HG02623 (cell line): ENCODE measurements at regions not wholly inside any gene's neighbourhood (a gene's known extent, or its start where the extent isn't known, plus 50 kb on each side); places are given as distances from the start of the nearest gene placed in this dataset.
"Not testable (repeated sequence)": the region's sequence is repeated elsewhere in the genome, so short reads cannot be mapped to it uniquely, and the experiment has no call there.

Source experiments
- ATAC-seq: cut with Tn5 transposase; IDR thresholded peaks from one replicate; pipeline ENCODE4 v1.9.1; 2021; ENCODE audit warnings: moderate library complexity; ENCODE audit not compliant: unreplicated experiment

DNA sequence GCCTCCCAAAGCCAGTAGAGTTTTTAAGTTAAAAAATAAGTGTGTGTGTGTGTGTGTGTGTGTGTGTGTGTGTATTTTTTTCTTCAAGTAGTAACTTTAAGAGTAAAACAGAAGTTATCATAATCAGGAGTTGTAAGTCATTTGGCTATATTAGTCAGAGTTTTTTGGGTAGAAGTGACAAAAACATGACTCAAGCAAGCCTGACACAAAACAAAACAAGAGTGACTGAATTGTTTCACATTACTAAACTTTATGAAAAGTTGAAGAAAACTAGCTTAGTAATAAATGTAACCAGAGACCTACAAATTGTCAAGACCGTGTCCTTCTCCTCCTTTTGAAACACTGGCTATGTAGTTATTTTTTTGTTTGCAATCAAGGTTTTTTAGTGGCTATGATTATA is 738.0 kb upstream of the PITX2 start:
- no peak for ATAC-seq

- no peak for ATAC-seq
Measured at GRCh38 chr4:111362941-111363361, 740.1 kb upstream of the PITX2 start.

GRCh38 chr4:111377880-111378279 is 755.0 kb upstream of the PITX2 start:
- not testable (repeated sequence) for ATAC-seq

DNA sequence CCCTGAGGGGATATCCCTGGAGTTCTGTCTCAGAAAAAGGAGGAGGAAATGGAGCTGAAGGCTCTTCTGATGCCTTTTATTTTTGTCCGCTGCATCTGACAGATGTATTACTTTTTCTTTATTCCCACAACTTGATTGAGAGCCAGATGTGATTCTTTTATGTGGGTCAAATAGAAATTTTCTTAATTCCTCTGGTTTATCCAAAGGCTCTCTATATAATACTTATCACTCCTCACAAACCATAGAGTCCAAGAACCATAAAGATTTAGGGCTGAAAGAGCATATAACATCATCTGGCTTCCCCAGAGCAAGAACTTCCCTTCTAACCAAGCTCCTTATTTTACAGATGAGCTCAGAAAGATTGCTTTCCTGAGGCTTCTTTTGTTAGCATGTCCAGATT is 756.7 kb upstream of the FAM241A start:
- no peak for ATAC-seq

- no peak for ATAC-seq
Measured at GRCh38 chr4:111391829-111392228, 753.4 kb upstream of the FAM241A start.

GRCh38 chr4:111393781-111394180 is 751.5 kb upstream of the FAM241A start:
- no peak for ATAC-seq

- no peak for ATAC-seq
Measured at GRCh38 chr4:111398906-111399330, 746.3 kb upstream of the FAM241A start.

DNA sequence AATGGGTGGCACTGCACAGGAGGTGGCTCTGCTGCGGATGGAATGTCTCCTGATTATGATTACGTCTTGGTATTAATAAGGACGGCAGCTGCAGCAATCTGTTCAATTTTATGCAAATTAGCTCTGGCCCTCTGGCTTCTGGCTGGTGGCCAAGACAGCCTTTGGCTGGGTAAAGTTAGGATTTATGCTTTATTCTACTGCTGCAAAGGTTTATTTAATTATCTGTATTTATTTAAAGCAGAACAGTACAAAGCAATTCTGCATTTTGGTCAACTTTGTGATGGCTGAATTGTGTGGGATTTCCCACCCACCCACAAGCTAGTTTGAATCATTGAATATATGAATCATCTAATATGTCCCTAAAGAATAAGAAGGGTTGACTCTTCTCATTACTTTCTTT is 745.6 kb upstream of the FAM241A start:
- no peak for ATAC-seq

DNA sequence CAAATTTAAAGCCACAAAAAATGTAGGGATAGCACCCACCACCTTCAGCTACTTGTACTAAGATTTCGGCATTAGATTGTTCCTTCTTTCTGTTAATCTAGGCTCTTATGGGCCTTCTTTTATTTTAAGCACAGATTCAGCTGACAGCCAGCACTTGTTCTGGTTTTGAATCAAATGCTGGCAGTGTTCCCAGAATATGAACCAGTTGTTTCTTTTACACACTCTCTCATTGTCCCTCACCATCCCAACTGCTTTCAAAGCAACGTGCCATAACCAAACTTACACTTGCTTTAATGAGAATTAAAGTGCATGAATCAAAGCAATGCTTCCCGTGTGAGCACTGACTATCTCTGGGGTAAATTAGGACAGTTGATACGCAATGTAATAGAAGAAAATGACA is 744.5 kb upstream of the FAM241A start:
- ATAC-seq, result no peak

- ATAC-seq, result no peak
Measured at GRCh38 chr4:111404673-111405072, 740.6 kb upstream of the FAM241A start.

GRCh38 chr4:111405989-111406388 is 739.3 kb upstream of the FAM241A start:
- ATAC-seq, result no peak

DNA sequence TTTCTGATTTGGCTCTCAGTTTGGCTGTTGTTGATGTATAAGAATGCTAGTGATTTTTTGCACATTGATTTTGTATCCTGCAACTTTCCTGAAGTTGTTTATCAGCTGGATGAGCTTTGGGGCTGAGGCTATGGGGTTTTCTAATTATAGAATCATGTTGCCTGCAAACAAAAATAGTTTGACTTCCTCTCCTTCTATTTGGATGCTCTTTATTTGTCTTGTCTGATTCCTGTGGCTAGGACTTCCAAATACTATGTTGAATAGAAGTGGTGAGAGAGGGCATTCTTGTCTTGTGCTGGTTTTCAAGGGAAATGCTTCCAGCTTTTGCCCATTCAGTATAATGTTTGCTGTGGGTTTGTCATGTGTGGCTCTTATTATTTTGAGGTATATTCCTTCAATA is 734.7 kb upstream of the FAM241A start:
- no peak for ATAC-seq

- ATAC-seq, result no peak
Measured at GRCh38 chr4:111417521-111417920, 727.7 kb upstream of the FAM241A start.

- ATAC-seq, result no peak
Measured at GRCh38 chr4:111433441-111433840, 711.8 kb upstream of the FAM241A start.

DNA sequence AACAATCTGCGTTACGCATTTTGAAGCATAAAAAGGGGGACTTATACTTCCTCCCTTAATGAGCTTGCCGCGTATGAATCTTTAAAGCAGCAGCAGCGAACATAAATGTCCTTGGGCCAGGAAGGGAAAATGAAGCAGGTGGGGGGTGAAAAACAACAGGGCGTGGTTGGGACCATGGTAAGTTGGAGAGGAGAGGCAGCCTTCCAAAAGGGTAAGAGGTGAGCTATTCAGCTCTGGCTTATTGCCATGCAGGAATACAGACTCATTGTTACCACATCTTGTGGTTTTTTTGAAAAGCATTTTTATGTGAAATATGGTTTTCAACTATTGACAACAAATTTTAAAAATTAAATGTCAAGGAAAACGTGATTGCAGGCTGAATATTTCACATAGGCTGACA is 710.7 kb upstream of the FAM241A start:
- no peak for ATAC-seq

GRCh38 chr4:111435986-111436744 is 709.1 kb upstream of the FAM241A start:
- ATAC-seq, result no peak

DNA sequence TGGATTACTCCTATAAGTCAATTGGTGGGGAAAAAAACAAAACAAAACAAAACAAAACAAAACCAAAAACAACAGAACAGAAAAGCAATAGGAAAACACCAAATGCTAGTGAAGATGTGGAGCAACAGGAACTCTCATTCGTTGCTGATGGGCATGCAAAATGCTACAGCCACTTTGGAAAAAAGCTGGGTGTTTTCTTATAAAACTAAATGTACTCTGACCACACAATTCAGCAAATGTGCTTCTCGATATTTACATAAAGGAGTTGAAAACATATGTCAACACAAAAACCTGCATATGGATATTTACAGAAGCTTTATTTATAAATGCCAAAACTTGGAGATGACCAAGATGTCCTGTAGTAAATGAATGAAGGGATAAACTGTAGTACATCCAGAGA is 703.6 kb upstream of the FAM241A start:
- ATAC-seq, result no peak

DNA sequence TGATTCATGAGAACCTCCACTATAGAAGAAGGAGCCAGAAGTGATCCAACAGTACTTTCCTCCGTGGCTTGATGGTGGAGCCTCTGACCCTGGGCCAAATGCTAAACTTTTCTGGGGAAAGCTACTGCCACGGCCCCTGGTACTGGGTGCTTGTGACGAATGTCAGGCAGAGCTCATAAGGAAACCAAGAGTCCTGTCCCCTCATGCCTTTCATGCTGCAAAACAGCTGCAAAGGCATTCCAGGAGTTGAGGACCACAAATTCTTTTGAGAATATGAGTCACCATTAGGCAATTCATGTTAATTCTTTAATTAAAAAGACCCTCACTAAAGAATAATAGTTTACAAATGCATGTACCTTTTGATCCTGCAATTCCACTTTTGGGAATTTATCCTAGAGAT is 700.4 kb upstream of the FAM241A start:
- not testable (repeated sequence) for ATAC-seq

DNA sequence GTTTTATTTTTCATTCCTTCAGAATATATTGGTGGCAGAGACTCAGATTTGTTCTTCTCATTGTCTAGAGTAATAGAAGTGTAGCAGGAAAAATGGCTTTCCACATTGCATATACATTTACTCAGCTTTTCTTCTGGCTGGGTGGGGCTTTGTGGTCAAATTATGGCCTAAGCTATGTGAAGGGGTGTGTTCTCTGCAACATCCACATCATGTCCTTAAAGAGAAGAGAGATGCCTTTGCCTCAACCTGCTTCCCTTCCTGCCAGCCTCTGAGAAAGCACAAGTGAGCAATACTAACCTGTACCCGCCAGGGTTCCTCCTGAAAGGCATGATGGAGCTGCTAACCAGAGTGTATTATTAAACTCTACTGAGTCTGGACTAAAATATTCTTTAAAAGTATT is 695.6 kb upstream of the FAM241A start:
- ATAC-seq, result no peak

DNA sequence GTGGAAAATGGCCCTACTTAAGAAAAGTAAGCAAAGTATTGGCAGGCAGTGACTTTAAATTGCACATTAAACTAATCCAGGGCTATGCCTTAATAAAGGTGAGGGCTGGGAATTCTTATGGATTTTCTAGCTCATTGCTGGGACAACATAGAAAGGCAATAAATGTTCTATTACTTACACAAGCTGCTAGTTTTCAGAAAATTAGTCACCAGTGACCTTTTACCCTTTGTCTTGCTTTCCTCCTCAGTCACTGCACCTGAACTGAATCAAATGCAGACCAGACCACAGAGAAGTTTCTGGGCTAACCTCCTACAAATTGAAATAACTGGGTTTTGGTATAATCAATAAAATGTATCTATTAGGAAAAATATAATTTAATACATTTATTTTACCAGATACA is 694.4 kb upstream of the FAM241A start:
- ATAC-seq, result no peak

DNA sequence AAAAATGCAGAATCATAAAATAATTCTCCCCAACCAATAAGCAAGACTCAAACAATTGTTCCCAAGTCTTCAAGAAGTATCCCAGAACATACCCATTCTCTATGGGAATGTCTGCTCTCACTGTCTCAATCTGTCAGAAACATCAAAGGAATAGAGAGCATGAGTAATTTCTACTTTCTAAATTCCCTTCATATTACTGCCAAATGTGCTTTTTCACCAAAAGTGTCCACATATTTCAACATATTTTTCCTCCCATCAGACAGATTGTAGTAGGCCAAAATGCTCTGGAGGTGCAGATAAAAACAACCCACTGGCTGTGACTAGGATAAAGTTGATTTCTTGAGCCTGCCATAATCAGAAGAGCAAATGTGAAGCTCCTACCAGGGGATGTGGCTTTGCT is 692.0 kb upstream of the FAM241A start:
- no peak for ATAC-seq

- no peak for ATAC-seq
Measured at GRCh38 chr4:111454961-111455360, 690.3 kb upstream of the FAM241A start.
